Activated T-cell treated with anti-CD3 and anti-CD28 coated beads, Interleukin-2, amount 50 U/mL, for 72 hours (primary cell): ENCODE measurements at regions not wholly inside any gene's neighbourhood (a gene's known extent, or its start where the extent isn't known, plus 50 kb on each side); places are given as distances from the start of the nearest gene placed in this dataset.

Experiments used
- ATAC-seq, 2 donors: fragments of 150-1000 bp; cut with Tn5 transposase; replicated peaks in 1 of 2; 2 replicates each; pipeline ENCODE4 v1.10.0; 2021; ENCODE audit warnings: moderate library complexity in 2 of 2, mild to moderate bottlenecking in 1 of 2
- DNase-seq, 2 donors: peaks; one replicate each; pipeline ENCODE4 v3.0.0; 2021 to 2022; ENCODE audit warnings: mixed read lengths in 1 of 2
- H3K27ac Mint-ChIP-seq: one replicate; pipeline ENCODE4 v1.8.0; 2022; ENCODE audit warnings: mild to moderate bottlenecking, moderate library complexity, mixed read lengths
- H3K27me3 Mint-ChIP-seq: one replicate; pipeline ENCODE4 v1.8.0; 2022; ENCODE audit warnings: low read depth, mixed read lengths
- H3K36me3 Mint-ChIP-seq, 2 donors: one replicate each; pipeline ENCODE4 v1.8.0; 2022; ENCODE audit warnings: mixed read lengths in 2 of 2, mild to moderate bottlenecking in 1 of 2; ENCODE audit not compliant: insufficient read depth in 2 of 2
- H3K4me1 Mint-ChIP-seq: one replicate; pipeline ENCODE4 v1.8.0; 2022; ENCODE audit warnings: low read depth, mixed read lengths
- H3K4me3 Mint-ChIP-seq, 2 donors: one replicate each; pipeline ENCODE4 v1.8.0; 2022; ENCODE audit warnings: mild to moderate bottlenecking in 2 of 2, mixed read lengths in 2 of 2, moderate library complexity in 2 of 2
- H3K9me3 Mint-ChIP-seq, 2 donors: one replicate each; pipeline ENCODE4 v1.8.0; 2022; ENCODE audit warnings: mixed read lengths in 2 of 2

GRCh38 chr16:79971237-79971572 lies 370.7 kb upstream of the MAF start:
- no peak overlapping the region for H3K4me3 Mint-ChIP-seq
- ATAC-seq (no peak), DNase-seq (no peak)

GRCh38 chr16:79970551-79971236 lies 370.2 kb upstream of the MAF start:
- Mint-ChIP-seq H3K9me3 (no peaks in the 10 kb centered on the region), H3K27ac (no peak overlapping the region), H3K27me3 (no peaks in the 10 kb centered on the region), H3K4me1 (no peaks in the 10 kb centered on the region), H3K36me3 (no peaks in the 10 kb centered on the region), H3K4me3 (no peak overlapping the region)
- no peak for DNase-seq
- no peak for ATAC-seq

More at GRCh38 chr16:79971237-79971572, 370.7 kb upstream of the MAF start:
- no peaks in the 10 kb centered on the region for H3K9me3 Mint-ChIP-seq
- no peak overlapping the region for H3K27ac Mint-ChIP-seq
- H3K27me3 Mint-ChIP-seq = no peaks in the 10 kb centered on the region
- H3K36me3 Mint-ChIP-seq = no peaks in the 10 kb centered on the region
- no peaks in the 10 kb centered on the region for H3K4me1 Mint-ChIP-seq

GRCh38 chr16:79970087-79970486 lies 369.6 kb upstream of the MAF start:
- Mint-ChIP-seq H3K27me3 (no peaks in the 10 kb centered on the region), H3K9me3 (no peaks in the 10 kb centered on the region), H3K36me3 (no peaks in the 10 kb centered on the region), H3K4me3 (no peak overlapping the region), H3K4me1 (no peaks in the 10 kb centered on the region), H3K27ac (no peak overlapping the region)
- no peak for DNase-seq
- no peak for ATAC-seq

GRCh38 chr16:79969458-79969857 lies 368.9 kb upstream of the MAF start:
- Mint-ChIP-seq H3K9me3 (no peaks in the 10 kb centered on the region), H3K27me3 (no peaks in the 10 kb centered on the region), H3K27ac (no peak overlapping the region), H3K4me1 (no peaks in the 10 kb centered on the region), H3K36me3 (no peaks in the 10 kb centered on the region), H3K4me3 (no peak overlapping the region)
- DNase-seq = no peak
- no peak for ATAC-seq

- Mint-ChIP-seq H3K4me3 (no peak overlapping the region), H3K9me3 (peaks cover under 1% of the 10 kb centered on the region in 2 donors), H3K4me1 (no peaks in the 10 kb centered on the region), H3K36me3 (no peaks in the 10 kb centered on the region), H3K27ac (no peak overlapping the region), H3K27me3 (peaks cover under 1% of the 10 kb centered on the region)
- ATAC-seq (no peak), DNase-seq (no peak)
Measured at GRCh38 chr16:79966226-79966625, 365.7 kb upstream of the MAF start.

- ATAC-seq = no peak
- Mint-ChIP-seq H3K4me1 (no peaks in the 10 kb centered on the region), H3K36me3 (no peaks in the 10 kb centered on the region), H3K4me3 (no peak overlapping the region), H3K27me3 (peaks cover 6% of the 10 kb centered on the region), H3K9me3 (peaks cover 3 to 4% of the 10 kb centered on the region in 2 donors), H3K27ac (no peak overlapping the region)
- DNase-seq = no peak
Measured at GRCh38 chr16:79965718-79966117, 365.2 kb upstream of the MAF start.

GRCh38 chr16:79964104-79964503 lies 363.6 kb upstream of the MAF start:
- no peak for ATAC-seq
- Mint-ChIP-seq H3K27me3 (peaks cover 7% of the 10 kb centered on the region), H3K9me3 (peaks cover 3 to 4% of the 10 kb centered on the region in 2 donors), H3K27ac (no peak overlapping the region), H3K4me1 (no peaks in the 10 kb centered on the region), H3K4me3 (no peak overlapping the region), H3K36me3 (no peaks in the 10 kb centered on the region)
- no peak for DNase-seq

- H3K4me1 Mint-ChIP-seq = no peaks in the 10 kb centered on the region
- H3K4me3 Mint-ChIP-seq = no peak overlapping the region
Measured at GRCh38 chr16:79962962-79963361, 362.4 kb upstream of the MAF start.

GRCh38 chr16:79959226-79959625 lies 358.7 kb upstream of the MAF start:
- DNase-seq (no peak), ATAC-seq (no peak)
- no peak overlapping the region for H3K27ac Mint-ChIP-seq
- no peak overlapping the region for H3K4me3 Mint-ChIP-seq
- no peaks in the 10 kb centered on the region for H3K36me3 Mint-ChIP-seq
- H3K9me3 Mint-ChIP-seq = peaks cover 3 to 4% of the 10 kb centered on the region in 2 donors
- no peaks in the 10 kb centered on the region for H3K4me1 Mint-ChIP-seq
- H3K27me3 Mint-ChIP-seq = peaks cover 7% of the 10 kb centered on the region

More at GRCh38 chr16:79962962-79963361, 362.4 kb upstream of the MAF start:
- peaks cover 7% of the 10 kb centered on the region for H3K27me3 Mint-ChIP-seq
- DNase-seq (no peak), ATAC-seq (no peak)
- H3K9me3 Mint-ChIP-seq = peaks cover 3 to 4% of the 10 kb centered on the region in 2 donors
- H3K27ac Mint-ChIP-seq = no peak overlapping the region
- H3K36me3 Mint-ChIP-seq = no peaks in the 10 kb centered on the region

- no peak for ATAC-seq
- Mint-ChIP-seq H3K4me1 (no peaks in the 10 kb centered on the region), H3K4me3 (no peak overlapping the region), H3K36me3 (no peaks in the 10 kb centered on the region), H3K27me3 (no peaks in the 10 kb centered on the region), H3K27ac (no peak overlapping the region), H3K9me3 (no peaks in the 10 kb centered on the region)
- DNase-seq = no peak
Measured at GRCh38 chr16:79954921-79955705, 354.6 kb upstream of the MAF start.

GRCh38 chr16:79950932-79951719 lies 350.6 kb upstream of the MAF start:
- no peaks in the 10 kb centered on the region for H3K27me3 Mint-ChIP-seq
- H3K4me1 Mint-ChIP-seq = no peaks in the 10 kb centered on the region
- ATAC-seq (no peak), DNase-seq (no peak)
- no peak overlapping the region for H3K27ac Mint-ChIP-seq
- no peaks in the 10 kb centered on the region for H3K36me3 Mint-ChIP-seq
- no peaks in the 10 kb centered on the region for H3K9me3 Mint-ChIP-seq
- no peak overlapping the region for H3K4me3 Mint-ChIP-seq

GRCh38 chr16:79949417-79949816 lies 348.9 kb upstream of the MAF start:
- DNase-seq = no peak
- Mint-ChIP-seq H3K4me3 (no peak overlapping the region), H3K36me3 (no peaks in the 10 kb centered on the region), H3K4me1 (no peaks in the 10 kb centered on the region), H3K27ac (no peak overlapping the region), H3K9me3 (no peaks in the 10 kb centered on the region), H3K27me3 (no peaks in the 10 kb centered on the region)
- ATAC-seq = no peak

GRCh38 chr16:79947771-79948170 lies 347.2 kb upstream of the MAF start:
- H3K36me3 Mint-ChIP-seq = no peaks in the 10 kb centered on the region
- no peaks in the 10 kb centered on the region for H3K27me3 Mint-ChIP-seq
- H3K27ac Mint-ChIP-seq = no peak overlapping the region
- H3K9me3 Mint-ChIP-seq = no peaks in the 10 kb centered on the region
- ATAC-seq (no peak), DNase-seq (no peak)
- no peaks in the 10 kb centered on the region for H3K4me1 Mint-ChIP-seq
- no peak overlapping the region for H3K4me3 Mint-ChIP-seq
